GM21529 (cell line): ENCODE measurements at regions not wholly inside any gene's neighbourhood (a gene's known extent, or its start where the extent isn't known, plus 50 kb on each side); places are given as distances from the start of the nearest gene placed in this dataset.

Experiments
- ATAC-seq: cut with Tn5 transposase; IDR thresholded peaks from one replicate; pipeline ENCODE4 v1.9.1; 2021; ENCODE audit not compliant: unreplicated experiment

GRCh38 chr13:80040196-80040980 is 300.5 kb downstream of the SPRY2 start:
- ATAC-seq = no peak

- ATAC-seq = peak; percentile 63
Observed at GRCh38 chr13:80039000-80039399, 301.9 kb downstream of the SPRY2 start.

GRCh38 chr13:80038371-80038770 is 302.6 kb downstream of the SPRY2 start:
- no peak for ATAC-seq

GRCh38 chr13:80037505-80037888 is 303.4 kb downstream of the SPRY2 start:
- peak; percentile 70 for ATAC-seq

GRCh38 chr13:80036845-80037504 is 304.0 kb downstream of the SPRY2 start:
- ATAC-seq = peak; percentile 62

- no peak for ATAC-seq
Observed at GRCh38 chr13:80035096-80035495, 305.8 kb downstream of the SPRY2 start.

- ATAC-seq = no peak
Observed at GRCh38 chr13:80033951-80034350, 307.0 kb downstream of the SPRY2 start.

GRCh38 chr13:80033286-80033685 is 307.6 kb downstream of the SPRY2 start:
- no peak for ATAC-seq

GRCh38 chr13:80030491-80030890 is 310.4 kb downstream of the SPRY2 start:
- ATAC-seq = no peak

GRCh38 chr13:80029170-80029569 is 311.8 kb downstream of the SPRY2 start:
- ATAC-seq = no peak

GRCh38 chr13:80022146-80022545 is 318.8 kb downstream of the SPRY2 start:
- no peak for ATAC-seq

GRCh38 chr13:80012251-80012650 is 328.7 kb downstream of the SPRY2 start:
- ATAC-seq = peak; percentile 62

GRCh38 chr13:80011448-80012212 is 329.3 kb downstream of the SPRY2 start:
- no peak for ATAC-seq

GRCh38 chr13:80010846-80011245 is 330.1 kb downstream of the SPRY2 start:
- no peak for ATAC-seq

GRCh38 chr13:80010286-80010831 is 330.6 kb downstream of the SPRY2 start:
- no peak for ATAC-seq

- no peak for ATAC-seq
Observed at GRCh38 chr13:80009760-80010159, 331.2 kb downstream of the SPRY2 start.

- ATAC-seq = no peak
Observed at GRCh38 chr13:80006940-80007339, 334.0 kb downstream of the SPRY2 start.

GRCh38 chr13:80001510-80001842 is 339.4 kb downstream of the SPRY2 start:
- ATAC-seq = no peak

GRCh38 chr13:80000684-80001509 is 340.0 kb downstream of the SPRY2 start:
- ATAC-seq = no peak

- ATAC-seq = no peak
Observed at GRCh38 chr13:79999601-80000000, 341.3 kb downstream of the SPRY2 start.

GRCh38 chr13:79998381-79998880 is 342.5 kb downstream of the SPRY2 start:
- ATAC-seq = no peak
